Gastroesophageal sphincter (tissue), 4 donors: ENCODE measurements at regions not wholly inside any gene's neighbourhood (a gene's known extent, or its start where the extent isn't known, plus 50 kb on each side); places are given as distances from the start of the nearest gene placed in this dataset.

Source experiments
- ATAC-seq: fragments of 150-250 bp; one replicate; pipeline ENCODE4 v1.9.1; 2016; ENCODE audit warnings: mild to moderate bottlenecking, moderate library complexity
- H3K27ac ChIP-seq, 4 donors: fragments of 200-600 bp; sonication (generic) in 3 of 4; 1 replicate in 3 of 4; 2 replicates in 1 of 4; pipeline ENCODE4 v1.5.1; 2016 to 2019
- H3K27me3 ChIP-seq: fragments of 200-600 bp; sonication (generic); one replicate; pipeline ENCODE4 v1.5.1; 2019
- H3K36me3 ChIP-seq, 2 donors: fragments of 200-600 bp; sonication (generic); one replicate each; pipeline ENCODE4 v1.5.1; 2019; ENCODE audit warnings: control low read depth in 1 of 2
- H3K4me1 ChIP-seq, 3 donors: fragments of 200-600 bp; sonication (generic); 1 replicate in 2 of 3; 2 replicates in 1 of 3; pipeline ENCODE4 v1.5.1; 2016 to 2019; ENCODE audit warnings: control low read depth in 2 of 3
- H3K4me3 ChIP-seq, 2 donors: fragments of 200-600 bp; sonication (generic); one replicate each; pipeline ENCODE4 v1.5.1; 2019; ENCODE audit warnings: mild to moderate bottlenecking in 1 of 2, moderate library complexity in 1 of 2
- H3K9me3 ChIP-seq, 3 donors: fragments of 200-600 bp; sonication (generic); one replicate each; pipeline ENCODE4 v1.5.1; 2017 to 2019; ENCODE audit warnings: control low read depth in 2 of 3
- CTCF ChIP-seq, 4 experiments: fragments of 200-600 bp in 2 of 4; fragments of 450-650 bp in 2 of 4; sonication (generic) in 1 of 4; IDR thresholded peaks; one replicate each; pipeline ENCODE4 v1.5.1; 2017 to 2019; ENCODE audit warnings: antibody characterized with exemption in 4 of 4, mild to moderate bottlenecking in 2 of 4, moderate library complexity in 2 of 4
- EP300 ChIP-seq: sonication (generic); formaldehyde crosslinking; IDR thresholded peaks from one replicate; pipeline ENCODE4 v1.6.1; 2017; ENCODE audit warnings: antibody characterized with exemption, mild to moderate bottlenecking
- POLR2A ChIP-seq, 2 donors: fragments of 450-650 bp; IDR thresholded peaks; one replicate each; pipeline ENCODE4 v1.6.1; 2017; ENCODE audit warnings: antibody characterized with exemption in 2 of 2, mild to moderate bottlenecking in 2 of 2, moderate library complexity in 1 of 2
- POLR2AphosphoS5 ChIP-seq: sonication (generic); formaldehyde crosslinking; IDR thresholded peaks from one replicate; pipeline ENCODE4 v1.6.1; 2017; ENCODE audit warnings: antibody characterized with exemption
- WGBS, 2 donors: methylation state at CpG; one replicate each; pipeline ENCODE4 v1.1.5; 2018; ENCODE audit warnings: low coverage in 1 of 2; 5-methylcytosine and 5-hydroxymethylcytosine counted together

- Histone ChIP-seq H3K4me1 (no peaks in the 10 kb centered on the region), H3K36me3 (no peaks in the 10 kb centered on the region), H3K4me3 (no peak overlapping the region), H3K27ac (no peak overlapping the region), H3K27me3 (peaks cover 3% of the 10 kb centered on the region), H3K9me3 (peaks cover 0 to 41% (median 0%) of the 10 kb centered on the region in 3 donors)
- ATAC-seq, result no peak
- 52 to 54% methylated on average over 5 of the region's 5 CpGs for WGBS, 2 donors
- TF ChIP-seq EP300 (no peak), POLR2AphosphoS5 (no peak), CTCF (IDR thresholded peaks at IDR 0.05) (no peak), POLR2A (IDR thresholded peaks at IDR 0.05) (no peak)
Observed at GRCh38 chr16:54522584-54522983, 236.0 kb upstream of the IRX3 start.

GRCh38 chr16:54521327-54521726 is 234.7 kb upstream of the IRX3 start:
- Histone ChIP-seq H3K27ac (no peak overlapping the region), H3K4me1 (no peaks in the 10 kb centered on the region), H3K4me3 (no peak overlapping the region), H3K27me3 (peaks cover 3% of the 10 kb centered on the region), H3K36me3 (no peaks in the 10 kb centered on the region), H3K9me3 (peaks cover 0 to 28% (median 0%) of the 10 kb centered on the region in 3 donors)
- WGBS, 2 donors, result 65 to 95% methylated on average over 2 of the region's 2 CpGs
- no peak for ATAC-seq
- no peak for TF ChIP-seq POLR2AphosphoS5
- TF ChIP-seq POLR2A (IDR thresholded peaks at IDR 0.05), result no peak
- no peak for TF ChIP-seq EP300
- TF ChIP-seq CTCF (IDR thresholded peaks at IDR 0.05), result no peak

GRCh38 chr16:54519161-54519695 is 232.6 kb upstream of the IRX3 start:
- H3K27me3 ChIP-seq, result no peaks in the 10 kb centered on the region

GRCh38 chr16:54517181-54517580 is 230.6 kb upstream of the IRX3 start:
- no peaks in the 10 kb centered on the region for H3K4me1 ChIP-seq
- H3K4me3 ChIP-seq, result no peak overlapping the region
- peaks cover 11% of the 10 kb centered on the region for H3K27me3 ChIP-seq
- no peak overlapping the region for H3K27ac ChIP-seq
- H3K36me3 ChIP-seq, result no peaks in the 10 kb centered on the region
- H3K9me3 ChIP-seq, result peaks cover 0 to 12% (median 0%) of the 10 kb centered on the region in 3 donors
- WGBS, 2 donors, result 49 to 63% methylated on average over 4 to 6 of the region's 6 CpGs
- no peak for TF ChIP-seq POLR2A (IDR thresholded peaks at IDR 0.05)
- TF ChIP-seq CTCF (IDR thresholded peaks at IDR 0.05), result no peak
- no peak for TF ChIP-seq EP300
- no peak for TF ChIP-seq POLR2AphosphoS5
- no peak for ATAC-seq

More at GRCh38 chr16:54519161-54519695, 232.6 kb upstream of the IRX3 start:
- Histone ChIP-seq H3K36me3 (no peaks in the 10 kb centered on the region), H3K27ac (no peak overlapping the region), H3K4me3 (no peak overlapping the region), H3K4me1 (no peaks in the 10 kb centered on the region), H3K9me3 (peaks cover 0 to 12% (median 0%) of the 10 kb centered on the region in 3 donors)
- TF ChIP-seq EP300 (no peak), POLR2AphosphoS5 (no peak), POLR2A (IDR thresholded peaks at IDR 0.05) (no peak), CTCF (IDR thresholded peaks at IDR 0.05) (no peak)
- WGBS, 2 donors, result 69 to 80% methylated on average over 4 of the region's 4 CpGs
- no peak for ATAC-seq

- H3K27me3 ChIP-seq, result peaks cover 31% of the 10 kb centered on the region
- no peak overlapping the region for H3K27ac ChIP-seq
- WGBS, 2 donors, result 86 to 94% methylated on average over 13 to 16 of the region's 16 CpGs
- no peak for ATAC-seq
- H3K4me3 ChIP-seq, result no peak overlapping the region
- TF ChIP-seq EP300 (no peak), POLR2A (IDR thresholded peaks at IDR 0.05) (no peak), POLR2AphosphoS5 (no peak), CTCF (IDR thresholded peaks at IDR 0.05) (no peak)
- H3K4me1 ChIP-seq, result peaks cover 0 to 9% (median 0%) of the 10 kb centered on the region in 3 donors
- H3K9me3 ChIP-seq, result no peaks in the 10 kb centered on the region
- no peaks in the 10 kb centered on the region for H3K36me3 ChIP-seq
Observed at GRCh38 chr16:54512467-54512995, 225.9 kb upstream of the IRX3 start.
